OCI-LY7 (cell line): ENCODE measurements at regions not wholly inside any gene's neighbourhood (a gene's known extent, or its start where the extent isn't known, plus 50 kb on each side); places are given as distances from the start of the nearest gene placed in this dataset.

Experiments used
- CTCF ChIP-seq: fragments of 200-600 bp; sonication (generic); conservative IDR thresholded peaks from 2 replicates; pipeline ENCODE4 v1.5.1; 2014; ENCODE audit warnings: mild to moderate bottlenecking, antibody characterized with exemption, low read length, moderate library complexity, mixed read lengths
- EZH2phosphoT487 ChIP-seq: fragments of 200-600 bp; sonication (generic); IDR thresholded peaks from 2 replicates; pipeline ENCODE4 v1.6.1; 2018; ENCODE audit warnings: low read depth, borderline replicate concordance, mild to moderate bottlenecking, mixed run types, antibody characterized with exemption, low read length, moderate library complexity, mixed read lengths

- no peak for TF ChIP-seq CTCF
- TF ChIP-seq EZH2phosphoT487, result no peak
Measured at GRCh38 chr5:143962201-143962600, 150.2 kb downstream of the HMHB1 start.
